H9 (cell line): ENCODE measurements at regions not wholly inside any gene's neighbourhood (a gene's known extent, or its start where the extent isn't known, plus 50 kb on each side); places are given as distances from the start of the nearest gene placed in this dataset.

Experiments
- DNase-seq: peaks from one replicate; pipeline ENCODE4 v3.0.0-alpha.2; 2017
- H2AFZ ChIP-seq: one replicate; pipeline ENCODE4 v1.6.1; 2013; ENCODE audit warnings: mild to moderate bottlenecking, low read length, control low read depth, moderate library complexity
- H2AK5ac ChIP-seq: 2 replicates; pipeline ENCODE4 v1.6.1; 2013; ENCODE audit warnings: low read length, control low read depth, mixed read lengths; ENCODE audit not compliant: insufficient read length
- H2BK120ac ChIP-seq: one replicate; pipeline ENCODE4 v1.6.1; 2013; ENCODE audit warnings: low read depth, mild to moderate bottlenecking, low read length, control low read depth, inconsistent platforms; ENCODE audit not compliant: poor library complexity, severe bottlenecking
- H2BK12ac ChIP-seq: 2 replicates; pipeline ENCODE4 v1.6.1; 2013; ENCODE audit warnings: low read length, control low read depth, mixed read lengths, low read depth; ENCODE audit not compliant: insufficient read length
- H2BK15ac ChIP-seq: 2 replicates; pipeline ENCODE4 v1.6.1; 2013; ENCODE audit warnings: low read depth, low read length, control low read depth
- H2BK20ac ChIP-seq: one replicate; pipeline ENCODE4 v1.6.1; 2013; ENCODE audit warnings: low read depth, mild to moderate bottlenecking, low read length, control low read depth, inconsistent platforms; ENCODE audit not compliant: poor library complexity, severe bottlenecking
- H2BK5ac ChIP-seq: 2 replicates; pipeline ENCODE4 v1.6.1; 2013; ENCODE audit warnings: low read length, control low read depth, mixed read lengths; ENCODE audit not compliant: insufficient read length
- H3K14ac ChIP-seq: 2 replicates; pipeline ENCODE4 v1.6.1; 2013; ENCODE audit warnings: low read length, control low read depth; ENCODE audit not compliant: insufficient read depth
- H3K18ac ChIP-seq: 2 replicates; pipeline ENCODE4 v1.6.1; 2013; ENCODE audit warnings: low read depth, mild to moderate bottlenecking, mixed read lengths, low read length, control low read depth; ENCODE audit not compliant: insufficient read length
- H3K23ac ChIP-seq: 2 replicates; pipeline ENCODE4 v1.6.1; 2013; ENCODE audit warnings: low read length, control low read depth, mixed read lengths, low read depth; ENCODE audit not compliant: insufficient read length
- H3K23me2 ChIP-seq: 2 replicates; pipeline ENCODE4 v1.6.1; 2013; ENCODE audit warnings: low read depth, mild to moderate bottlenecking, mixed read lengths, low read length, control low read depth; ENCODE audit not compliant: insufficient read length, poor library complexity, severe bottlenecking
- H3K27ac ChIP-seq: 2 replicates; pipeline ENCODE4 v1.5.1; 2013; ENCODE audit warnings: low read length, control low read depth, mixed read lengths, low read depth; ENCODE audit not compliant: insufficient read length
- H3K27me3 ChIP-seq: 2 replicates; pipeline ENCODE4 v1.6.1; 2013; ENCODE audit warnings: low read length, control low read depth, inconsistent platforms; ENCODE audit not compliant: insufficient read depth
- H3K4ac ChIP-seq: 2 replicates; pipeline ENCODE4 v1.6.1; 2013; ENCODE audit warnings: low read depth, mild to moderate bottlenecking, control low read depth, inconsistent platforms, low read length, moderate library complexity
- H3K4me1 ChIP-seq: 2 replicates; pipeline ENCODE4 v1.6.1; 2013; ENCODE audit warnings: low read length, control low read depth, inconsistent platforms; ENCODE audit not compliant: insufficient read depth
- H3K4me2 ChIP-seq: 2 replicates; pipeline ENCODE4 v1.6.1; 2013; ENCODE audit warnings: low read length, control low read depth, mixed read lengths; ENCODE audit not compliant: insufficient read length, insufficient read depth
- H3K56ac ChIP-seq: 2 replicates; pipeline ENCODE4 v1.6.1; 2013; ENCODE audit warnings: low read depth, mild to moderate bottlenecking, mixed read lengths, low read length, control low read depth; ENCODE audit not compliant: insufficient read length
- H3K79me1 ChIP-seq: 2 replicates; pipeline ENCODE4 v1.6.1; 2013; ENCODE audit warnings: low read depth, mild to moderate bottlenecking, moderate library complexity, low read length, control low read depth, inconsistent platforms; ENCODE audit not compliant: insufficient read depth, poor library complexity, severe bottlenecking
- H3K79me2 ChIP-seq: 2 replicates; pipeline ENCODE4 v1.6.1; 2013; ENCODE audit warnings: low read length, control low read depth, inconsistent platforms; ENCODE audit not compliant: insufficient read depth
- H3K9ac ChIP-seq: 2 replicates; pipeline ENCODE4 v1.6.1; 2013; ENCODE audit warnings: low read length, control low read depth, mixed read lengths; ENCODE audit not compliant: insufficient read length; ENCODE audit errors: extremely low read depth
- H3K9me3 ChIP-seq: one replicate; pipeline ENCODE4 v1.6.1; 2013; ENCODE audit warnings: low read depth, low read length, inconsistent platforms; ENCODE audit not compliant: control insufficient read depth
- H3T11ph ChIP-seq: one replicate; pipeline ENCODE4 v1.6.1; 2013; ENCODE audit warnings: mild to moderate bottlenecking, low read length, control low read depth, inconsistent platforms
- H4K20me1 ChIP-seq: one replicate; pipeline ENCODE4 v1.6.1; 2013; ENCODE audit not compliant: control insufficient read depth, insufficient read length, insufficient read depth
- H4K5ac ChIP-seq: 2 replicates; pipeline ENCODE4 v1.6.1; 2013; ENCODE audit warnings: low read depth, mild to moderate bottlenecking, mixed read lengths, low read length, control low read depth; ENCODE audit not compliant: insufficient read length
- H4K8ac ChIP-seq: replicated peaks from 2 replicates; pipeline ENCODE4 v1.6.1; 2013; ENCODE audit warnings: low read length, control low read depth, mixed read lengths, low read depth; ENCODE audit not compliant: insufficient read length
- H4K91ac ChIP-seq: 2 replicates; pipeline ENCODE4 v1.6.1; 2013; ENCODE audit warnings: low read depth, mild to moderate bottlenecking, moderate library complexity, mixed read lengths, low read length, control low read depth; ENCODE audit not compliant: insufficient read length
- H3K27ac Mint-ChIP-seq, 3 experiments: 2 replicates in 2 of 3; 3 replicates in 1 of 3; pipeline ENCODE4 v1.8.0; 2020 to 2021; ENCODE audit warnings: mixed read lengths in 3 of 3, mild to moderate bottlenecking in 1 of 3, moderate library complexity in 1 of 3
- H3K27me3 Mint-ChIP-seq: 2 replicates; pipeline ENCODE4 v1.8.0; 2021; ENCODE audit warnings: low read depth, mild to moderate bottlenecking, moderate library complexity, mixed read lengths
- H3K36me3 Mint-ChIP-seq, 3 experiments: 2 replicates in 2 of 3; 3 replicates in 1 of 3; pipeline ENCODE4 v1.8.0; 2020 to 2021; ENCODE audit warnings: low read depth in 3 of 3, mixed read lengths in 3 of 3; ENCODE audit not compliant: insufficient read depth in 1 of 3
- H3K4me1 Mint-ChIP-seq, 2 experiments: 2 replicates each; pipeline ENCODE4 v1.8.0; 2020; ENCODE audit warnings: mixed read lengths in 2 of 2
- H3K4me3 Mint-ChIP-seq, 2 experiments: 2 replicates in 1 of 2; 3 replicates in 1 of 2; pipeline ENCODE4 v1.8.0; 2020 to 2021; ENCODE audit warnings: mild to moderate bottlenecking in 2 of 2, mixed read lengths in 2 of 2, moderate library complexity in 1 of 2
- H3K9me3 Mint-ChIP-seq, 2 experiments: 2 replicates in 1 of 2; 3 replicates in 1 of 2; pipeline ENCODE4 v1.8.0; 2020; ENCODE audit warnings: mild to moderate bottlenecking in 2 of 2, mixed read lengths in 2 of 2, moderate library complexity in 1 of 2
- WGBS: extraction: QIAGEN DNeasy Blood & Tissue Kit; methylation state at CpG from one replicate; pipeline ENCODE4 v1.1.7; 2013; ENCODE audit warnings: missing lambda C conversion rate, low lambda C conversion rate, mixed read lengths; ENCODE audit not compliant: insufficient read length; ENCODE audit errors: extremely low coverage; 5-methylcytosine and 5-hydroxymethylcytosine counted together
- TF ChIP-seq, protein P1 (sequence below): fragments of 200-600 bp; sonication (generic); conservative IDR thresholded peaks from 3 replicates; pipeline ENCODE4 v1.8.0; 2021; ENCODE audit warnings: antibody characterized with exemption, mild to moderate bottlenecking

DNA sequence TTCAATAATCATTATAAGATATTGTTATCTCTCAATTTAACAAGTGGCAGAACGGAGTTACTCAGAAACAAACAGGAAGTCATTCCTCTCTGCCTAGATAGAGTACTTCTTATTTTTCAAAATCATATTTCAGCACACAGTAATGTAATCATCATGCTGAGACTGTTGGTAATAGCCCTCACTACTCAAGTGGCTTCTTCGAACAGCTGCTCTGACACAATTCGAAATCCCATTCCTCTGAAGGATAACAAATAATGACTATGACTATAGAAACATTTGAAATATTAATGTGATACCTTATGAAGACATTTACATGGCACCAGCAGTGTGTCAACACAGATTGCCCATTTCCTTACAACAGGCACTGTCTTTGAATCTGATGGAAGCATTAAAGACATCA lies 1249.8 kb downstream of the NSUN3 start:
- Histone ChIP-seq H3K23me2 (no peaks in the 10 kb centered on the region), H4K91ac (no peak overlapping the region), H3K14ac (no peak overlapping the region), H2BK5ac (no peak overlapping the region), H3K4me2 (no peak overlapping the region), H4K8ac (no peak overlapping the region), H3K56ac (no peak overlapping the region), H3K18ac (no peak overlapping the region), H3K4ac (no peak overlapping the region), H2BK120ac (no peak overlapping the region), H2AFZ (no peak overlapping the region), H3K9me3 (no peaks in the 10 kb centered on the region), H3K4me1 (no peaks in the 10 kb centered on the region), H3K23ac (no peak overlapping the region), H3K79me1 (no peaks in the 10 kb centered on the region), H4K20me1 (no peaks in the 10 kb centered on the region), H3T11ph (no peak overlapping the region), H3K27ac (no peak overlapping the region), H3K9ac (no peak overlapping the region), H2BK20ac (no peak overlapping the region), H2BK12ac (no peak overlapping the region), H2AK5ac (no peak overlapping the region), H2BK15ac (no peak overlapping the region), H4K5ac (no peak overlapping the region), H3K27me3 (no peaks in the 10 kb centered on the region), H3K79me2 (no peaks in the 10 kb centered on the region)
- Mint-ChIP-seq H3K36me3 (peaks cover 9 to 14% (median 13%) of the 10 kb centered on the region in 3 experiments; a peak in 6 of 7 replicates), H3K27me3 (no peaks in the 10 kb centered on the region), H3K9me3 (peaks cover 9 to 16% of the 10 kb centered on the region in 2 experiments), H3K4me1 (peaks cover 0 to 4% of the 10 kb centered on the region in 2 experiments; a peak in 2 of 4 replicates), H3K4me3 (no peak overlapping the region), H3K27ac (no peak overlapping the region)
- no peak for DNase-seq
- TF ChIP-seq, protein P1, sequence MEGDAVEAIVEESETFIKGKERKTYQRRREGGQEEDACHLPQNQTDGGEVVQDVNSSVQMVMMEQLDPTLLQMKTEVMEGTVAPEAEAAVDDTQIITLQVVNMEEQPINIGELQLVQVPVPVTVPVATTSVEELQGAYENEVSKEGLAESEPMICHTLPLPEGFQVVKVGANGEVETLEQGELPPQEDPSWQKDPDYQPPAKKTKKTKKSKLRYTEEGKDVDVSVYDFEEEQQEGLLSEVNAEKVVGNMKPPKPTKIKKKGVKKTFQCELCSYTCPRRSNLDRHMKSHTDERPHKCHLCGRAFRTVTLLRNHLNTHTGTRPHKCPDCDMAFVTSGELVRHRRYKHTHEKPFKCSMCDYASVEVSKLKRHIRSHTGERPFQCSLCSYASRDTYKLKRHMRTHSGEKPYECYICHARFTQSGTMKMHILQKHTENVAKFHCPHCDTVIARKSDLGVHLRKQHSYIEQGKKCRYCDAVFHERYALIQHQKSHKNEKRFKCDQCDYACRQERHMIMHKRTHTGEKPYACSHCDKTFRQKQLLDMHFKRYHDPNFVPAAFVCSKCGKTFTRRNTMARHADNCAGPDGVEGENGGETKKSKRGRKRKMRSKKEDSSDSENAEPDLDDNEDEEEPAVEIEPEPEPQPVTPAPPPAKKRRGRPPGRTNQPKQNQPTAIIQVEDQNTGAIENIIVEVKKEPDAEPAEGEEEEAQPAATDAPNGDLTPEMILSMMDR, result no peak
- no CpG with 5 or more reads among the region's 3 CpGs for WGBS
